ENCODE measurements at regions not wholly inside any gene's neighbourhood (a gene's known extent, or its start where the extent isn't known, plus 50 kb on each side); places are given as distances from the start of the nearest gene placed in this dataset.

DNA sequence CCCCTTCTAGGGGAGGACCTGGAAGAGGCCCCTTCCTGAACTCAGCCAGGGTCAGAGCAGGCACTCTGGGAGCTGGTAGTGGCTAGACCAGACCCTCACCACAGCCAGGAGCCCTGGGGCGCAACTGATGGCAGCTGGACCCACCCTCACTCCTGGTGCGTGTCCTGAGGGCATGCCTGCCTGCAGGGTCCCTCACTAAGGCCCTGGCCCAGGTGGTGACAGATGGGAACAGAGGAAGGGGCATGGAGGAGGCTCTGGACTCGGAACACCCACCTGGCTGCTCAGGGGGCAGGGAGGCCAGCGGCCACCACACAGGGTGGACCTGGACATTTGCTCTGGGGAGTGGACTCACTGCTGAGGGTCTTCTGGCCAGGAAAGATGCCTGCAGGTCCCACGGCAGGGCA lies 342.2 kb upstream of the SFSWAP start:
- no peak for DNase-seq (ENCODE audit: low spot score)
- TF ChIP-seq, protein P1, sequence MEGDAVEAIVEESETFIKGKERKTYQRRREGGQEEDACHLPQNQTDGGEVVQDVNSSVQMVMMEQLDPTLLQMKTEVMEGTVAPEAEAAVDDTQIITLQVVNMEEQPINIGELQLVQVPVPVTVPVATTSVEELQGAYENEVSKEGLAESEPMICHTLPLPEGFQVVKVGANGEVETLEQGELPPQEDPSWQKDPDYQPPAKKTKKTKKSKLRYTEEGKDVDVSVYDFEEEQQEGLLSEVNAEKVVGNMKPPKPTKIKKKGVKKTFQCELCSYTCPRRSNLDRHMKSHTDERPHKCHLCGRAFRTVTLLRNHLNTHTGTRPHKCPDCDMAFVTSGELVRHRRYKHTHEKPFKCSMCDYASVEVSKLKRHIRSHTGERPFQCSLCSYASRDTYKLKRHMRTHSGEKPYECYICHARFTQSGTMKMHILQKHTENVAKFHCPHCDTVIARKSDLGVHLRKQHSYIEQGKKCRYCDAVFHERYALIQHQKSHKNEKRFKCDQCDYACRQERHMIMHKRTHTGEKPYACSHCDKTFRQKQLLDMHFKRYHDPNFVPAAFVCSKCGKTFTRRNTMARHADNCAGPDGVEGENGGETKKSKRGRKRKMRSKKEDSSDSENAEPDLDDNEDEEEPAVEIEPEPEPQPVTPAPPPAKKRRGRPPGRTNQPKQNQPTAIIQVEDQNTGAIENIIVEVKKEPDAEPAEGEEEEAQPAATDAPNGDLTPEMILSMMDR (IDR thresholded peaks at IDR 0.05; ENCODE audit: borderline replicate concordance, control extremely low read depth, extremely low read depth, insufficient read depth, missing control alignments), result no peak
- in situ Hi-C loops (cut with MboI; ENCODE audit: low sequenced_read_pairs, unreplicated experiment), result no loop called here

DNA sequence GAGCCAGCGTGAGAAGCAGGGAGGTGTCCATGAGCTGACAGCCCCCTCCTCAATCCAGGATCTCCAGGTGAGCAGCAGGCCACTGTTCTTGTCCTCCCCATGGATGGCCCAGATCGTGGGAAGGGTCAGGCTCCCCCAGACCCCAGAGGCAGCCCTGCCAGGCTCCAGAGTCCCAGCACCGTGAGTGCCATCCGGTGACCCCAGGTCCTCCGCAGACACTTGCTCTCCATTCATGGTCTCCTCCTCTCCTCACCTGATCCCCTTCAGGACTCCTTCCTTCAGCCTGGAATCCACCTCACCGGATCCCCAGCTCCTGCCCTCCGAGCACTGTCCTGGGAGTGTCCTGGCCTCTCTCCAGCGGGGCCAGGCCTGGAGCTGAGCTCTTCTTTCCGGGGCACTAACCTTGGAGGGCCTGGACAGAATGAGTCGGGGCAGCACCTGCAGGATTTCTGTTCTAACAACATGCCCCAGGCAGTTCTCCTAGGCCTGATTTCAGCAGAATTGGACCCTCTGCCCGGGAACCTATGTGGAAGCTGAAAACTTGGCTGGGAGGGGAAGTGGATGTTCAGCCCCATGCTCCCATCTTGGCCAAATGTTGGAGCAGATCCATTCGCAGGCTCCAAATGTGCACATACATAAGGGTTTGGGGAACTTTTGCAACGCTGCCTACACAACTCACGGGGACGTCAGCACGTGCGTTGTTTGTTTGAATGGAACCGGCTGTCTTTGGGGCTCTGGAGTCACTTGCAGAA lies 341.6 kb upstream of the SFSWAP start:
- TF ChIP-seq, protein P1 (IDR thresholded peaks at IDR 0.05; ENCODE audit: borderline replicate concordance, control extremely low read depth, extremely low read depth, insufficient read depth, missing control alignments), result no peak
- no peak for DNase-seq (ENCODE audit: low spot score)
- in situ Hi-C loops (cut with MboI; ENCODE audit: low sequenced_read_pairs, unreplicated experiment), result no loop called here

DNA sequence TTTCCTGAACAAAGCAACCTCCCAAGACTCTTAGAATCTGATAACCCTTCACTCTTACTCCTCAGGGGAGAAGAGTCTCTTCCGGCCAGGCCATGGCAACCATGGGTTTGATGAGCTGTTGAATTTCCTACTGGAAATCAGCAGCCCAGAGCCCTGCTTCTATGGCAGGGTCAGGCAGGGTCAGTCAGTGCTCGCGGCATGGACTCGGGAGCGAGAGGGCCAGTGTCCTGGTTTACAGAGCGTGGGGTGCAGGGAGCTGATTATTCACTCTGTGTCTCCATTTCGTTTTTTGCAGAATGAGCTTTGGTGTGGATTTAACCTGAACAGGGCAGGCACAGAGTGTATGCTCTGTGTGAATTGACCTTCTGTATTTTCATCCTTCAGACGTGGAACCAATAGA lies 340.6 kb upstream of the SFSWAP start:
- DNase-seq (ENCODE audit: low spot score), result no peak
- TF ChIP-seq, protein P1 (IDR thresholded peaks at IDR 0.05; ENCODE audit: borderline replicate concordance, control extremely low read depth, extremely low read depth, insufficient read depth, missing control alignments), result no peak
- in situ Hi-C loops (cut with MboI; ENCODE audit: low sequenced_read_pairs, unreplicated experiment), result no loop called here

DNA sequence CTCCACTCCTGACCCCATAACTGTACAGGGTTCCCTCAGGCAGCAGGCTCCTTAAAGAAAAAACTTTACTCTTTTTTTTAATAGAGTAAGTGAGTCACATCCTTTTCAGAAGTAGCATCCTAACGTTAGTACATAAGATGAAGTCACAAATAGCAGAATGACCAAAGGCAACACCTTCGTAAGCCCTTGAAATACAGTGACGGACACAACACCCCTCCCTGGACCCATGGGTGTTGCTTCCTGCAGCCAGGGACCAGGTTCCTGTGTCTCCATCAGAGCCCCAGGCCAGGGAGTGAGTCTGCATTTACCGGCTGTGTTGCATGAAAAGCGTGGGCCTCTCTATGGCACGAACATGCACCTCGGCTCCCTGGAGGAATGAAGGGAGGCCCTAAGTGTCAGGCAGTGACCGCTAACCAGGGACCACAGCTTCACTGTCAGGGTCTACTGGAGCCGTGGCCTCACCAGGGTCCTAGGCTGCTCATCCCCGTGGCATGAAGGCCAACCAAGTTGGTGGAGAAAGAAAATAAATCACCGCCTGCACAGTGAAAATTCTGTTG lies 340.0 kb upstream of the SFSWAP start:
- in situ Hi-C loops (cut with MboI; ENCODE audit: low sequenced_read_pairs, unreplicated experiment), result no loop called here
- no peak for DNase-seq (ENCODE audit: low spot score)
- TF ChIP-seq, protein P1 (IDR thresholded peaks at IDR 0.05; ENCODE audit: borderline replicate concordance, control extremely low read depth, extremely low read depth, insufficient read depth, missing control alignments), result no peak

DNA sequence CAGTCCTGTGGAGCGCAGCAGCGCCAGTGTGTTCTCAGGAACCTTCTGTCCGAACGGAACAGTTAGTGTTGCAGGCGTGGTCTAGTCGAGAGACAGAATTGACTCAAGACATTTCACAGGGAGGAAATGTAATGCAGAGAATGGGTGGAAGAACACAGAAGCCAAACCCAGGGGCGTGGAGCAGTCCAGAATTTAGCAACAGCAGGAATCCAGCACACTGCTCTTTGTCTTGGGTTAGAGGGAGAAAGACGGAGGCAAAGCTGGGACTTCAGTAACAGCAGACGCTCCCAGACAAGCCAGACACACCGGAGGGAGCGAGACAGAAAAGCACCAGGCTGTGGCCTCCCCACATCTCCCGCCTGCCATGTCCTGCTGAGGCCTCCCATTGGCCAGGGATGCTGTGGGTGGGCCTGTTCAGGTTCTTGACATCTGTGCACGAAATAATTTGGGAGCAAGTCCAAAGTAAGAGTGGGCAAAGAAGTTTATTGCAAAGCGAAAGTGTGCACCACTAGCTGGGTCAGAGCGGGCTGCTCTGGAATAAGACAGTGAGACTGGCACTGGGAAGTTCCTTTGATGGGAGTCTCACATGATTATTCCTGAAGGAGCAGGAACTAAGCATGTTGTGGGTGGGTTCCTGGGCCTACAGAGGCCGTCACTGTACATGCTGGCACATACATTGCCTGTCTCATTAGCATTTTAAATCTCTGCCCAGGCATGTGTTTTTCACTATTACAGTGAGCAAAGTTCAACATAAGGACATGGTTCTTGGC lies 339.3 kb upstream of the SFSWAP start:
- DNase-seq (ENCODE audit: low spot score), result no peak
- in situ Hi-C loops (cut with MboI; ENCODE audit: low sequenced_read_pairs, unreplicated experiment), result no loop called here
- TF ChIP-seq, protein P1 (IDR thresholded peaks at IDR 0.05; ENCODE audit: borderline replicate concordance, control extremely low read depth, extremely low read depth, insufficient read depth, missing control alignments), result no peak

DNA sequence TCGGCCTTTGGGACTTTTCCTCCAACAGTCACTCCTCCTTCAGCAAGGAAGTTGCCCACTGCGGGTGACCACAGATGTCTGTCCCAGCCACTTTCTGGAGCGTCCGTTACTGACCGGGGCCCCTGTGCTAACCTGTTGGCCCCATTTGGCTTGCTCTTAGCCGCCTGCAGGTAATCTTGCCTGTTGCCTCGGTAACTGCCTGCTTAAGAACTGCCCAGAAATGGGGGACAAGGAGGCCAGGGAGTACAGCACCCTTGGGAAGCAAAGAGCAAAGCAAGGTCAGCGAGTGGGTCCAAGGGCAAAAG lies 338.8 kb upstream of the SFSWAP start:
- in situ Hi-C loops (cut with MboI; ENCODE audit: low sequenced_read_pairs, unreplicated experiment), result no loop called here
- no peak for DNase-seq (ENCODE audit: low spot score)
- TF ChIP-seq, protein P1 (IDR thresholded peaks at IDR 0.05; ENCODE audit: borderline replicate concordance, control extremely low read depth, extremely low read depth, insufficient read depth, missing control alignments), result no peak

Measured in GM13976 (cell line).